ENCODE measurements at regions not wholly inside any gene's neighbourhood (a gene's known extent, or its start where the extent isn't known, plus 50 kb on each side); places are given as distances from the start of the nearest gene placed in this dataset.

DNA sequence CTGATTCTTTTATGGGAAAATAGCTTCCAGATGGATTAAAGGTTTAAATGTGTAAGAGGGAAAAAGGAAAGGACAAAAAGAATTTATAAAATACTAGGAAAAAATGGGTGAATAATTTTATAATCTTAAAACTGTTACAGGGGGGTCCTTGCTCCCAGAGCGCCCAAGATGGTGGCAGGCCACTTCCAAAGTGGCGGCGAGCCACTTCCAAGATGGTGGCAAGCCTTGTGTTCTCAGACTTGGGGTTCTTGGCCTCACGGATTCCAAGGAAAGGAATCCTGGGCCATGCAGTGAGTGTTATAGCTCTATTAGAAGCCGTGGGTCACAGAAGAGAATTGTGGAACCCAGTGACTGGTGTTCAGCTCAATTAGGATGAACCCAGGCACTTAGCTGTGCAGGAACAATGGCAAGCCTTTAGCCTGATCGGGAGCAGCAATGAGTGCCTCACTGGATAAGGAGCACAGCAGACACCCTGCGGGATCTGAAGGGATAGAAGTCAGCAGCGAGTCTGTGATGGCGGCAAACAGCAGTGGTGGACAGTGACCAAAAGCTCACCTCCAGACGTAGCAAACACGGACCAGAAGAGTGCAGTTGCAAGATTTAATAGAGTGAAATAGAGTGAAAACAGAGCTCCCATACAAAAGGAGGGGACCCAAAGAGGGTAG is 83.2 kb upstream of the SNCAIP start:
- H3K4me3 ChIP-seq (ENCODE audit: low read depth, low read length): no peak overlapping the region
- TF ChIP-seq, protein P1, sequence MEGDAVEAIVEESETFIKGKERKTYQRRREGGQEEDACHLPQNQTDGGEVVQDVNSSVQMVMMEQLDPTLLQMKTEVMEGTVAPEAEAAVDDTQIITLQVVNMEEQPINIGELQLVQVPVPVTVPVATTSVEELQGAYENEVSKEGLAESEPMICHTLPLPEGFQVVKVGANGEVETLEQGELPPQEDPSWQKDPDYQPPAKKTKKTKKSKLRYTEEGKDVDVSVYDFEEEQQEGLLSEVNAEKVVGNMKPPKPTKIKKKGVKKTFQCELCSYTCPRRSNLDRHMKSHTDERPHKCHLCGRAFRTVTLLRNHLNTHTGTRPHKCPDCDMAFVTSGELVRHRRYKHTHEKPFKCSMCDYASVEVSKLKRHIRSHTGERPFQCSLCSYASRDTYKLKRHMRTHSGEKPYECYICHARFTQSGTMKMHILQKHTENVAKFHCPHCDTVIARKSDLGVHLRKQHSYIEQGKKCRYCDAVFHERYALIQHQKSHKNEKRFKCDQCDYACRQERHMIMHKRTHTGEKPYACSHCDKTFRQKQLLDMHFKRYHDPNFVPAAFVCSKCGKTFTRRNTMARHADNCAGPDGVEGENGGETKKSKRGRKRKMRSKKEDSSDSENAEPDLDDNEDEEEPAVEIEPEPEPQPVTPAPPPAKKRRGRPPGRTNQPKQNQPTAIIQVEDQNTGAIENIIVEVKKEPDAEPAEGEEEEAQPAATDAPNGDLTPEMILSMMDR (IDR thresholded peaks at IDR 0.05; ENCODE audit: low read depth, low read length): no peak
- TF ChIP-seq, protein P2, sequence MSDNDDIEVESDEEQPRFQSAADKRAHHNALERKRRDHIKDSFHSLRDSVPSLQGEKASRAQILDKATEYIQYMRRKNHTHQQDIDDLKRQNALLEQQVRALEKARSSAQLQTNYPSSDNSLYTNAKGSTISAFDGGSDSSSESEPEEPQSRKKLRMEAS (IDR thresholded peaks at IDR 0.05; ENCODE audit: low read depth, low read length): no peak
- TF ChIP-seq MYC (IDR thresholded peaks at IDR 0.05; ENCODE audit: low read depth, low read length): no peak
- TF ChIP-seq POLR2A (IDR thresholded peaks at IDR 0.05; ENCODE audit: extremely low read depth, insufficient read length): no peak
- DNase-seq (ENCODE audit: low read depth): no peak

DNA sequence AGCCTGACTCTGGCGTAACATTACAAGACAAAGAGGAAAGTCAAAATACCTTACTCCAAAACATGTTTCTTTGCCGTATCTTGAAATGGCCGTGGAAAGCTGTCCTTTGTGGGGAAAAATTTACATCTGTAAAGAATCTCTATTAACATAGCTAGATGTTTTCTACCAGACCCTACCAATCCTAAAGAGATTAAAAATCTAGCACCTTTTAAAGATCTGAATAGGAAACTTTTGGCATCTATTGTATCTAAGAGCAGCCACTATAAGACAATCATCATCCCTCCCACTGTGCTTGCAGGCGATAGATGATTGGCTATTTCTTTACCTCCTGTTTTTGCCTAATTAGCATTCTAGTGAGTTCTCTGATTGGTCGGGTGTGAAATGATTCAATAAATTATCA is 82.5 kb upstream of the SNCAIP start:
- H3K4me3 ChIP-seq (ENCODE audit: low read depth, low read length): no peak overlapping the region
- DNase-seq (ENCODE audit: low read depth): no peak
- TF ChIP-seq POLR2A (IDR thresholded peaks at IDR 0.05; ENCODE audit: extremely low read depth, insufficient read length): no peak

DNA sequence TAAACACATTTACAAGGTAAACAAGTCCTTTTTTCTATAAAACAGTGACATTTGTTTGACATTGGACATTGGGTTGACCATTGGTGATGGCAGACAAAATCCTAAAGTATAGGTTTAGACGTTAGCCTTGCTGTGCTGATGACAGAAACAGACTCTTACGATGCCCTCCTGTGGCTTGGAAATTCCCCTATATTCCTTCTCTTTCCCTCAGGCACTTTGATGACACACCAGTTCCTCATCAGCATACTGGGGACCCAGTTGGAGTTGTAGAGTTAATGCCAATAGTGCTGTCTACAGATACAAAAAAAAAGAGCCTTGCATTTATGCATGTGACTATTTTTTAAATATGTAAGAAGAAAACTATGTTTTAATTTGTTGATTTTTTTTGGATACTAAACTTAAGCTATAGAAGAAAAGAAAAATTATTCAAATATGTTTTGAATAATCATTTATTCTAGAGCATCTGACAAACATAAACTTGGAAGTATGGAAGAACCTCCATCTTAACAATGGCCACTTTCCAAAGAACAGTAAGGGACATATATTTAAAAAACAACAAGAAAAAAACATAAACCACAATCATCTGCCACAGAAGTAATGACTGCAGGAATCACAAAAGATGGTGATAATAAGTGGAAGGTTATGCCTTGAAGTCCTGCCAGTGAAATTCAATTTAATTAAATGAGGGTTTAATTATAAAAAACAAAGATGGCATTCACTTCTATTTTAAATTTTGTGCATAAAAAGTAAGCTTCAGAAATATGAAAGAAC is 75.6 kb upstream of the SNCAIP start:
- TF ChIP-seq POLR2A (IDR thresholded peaks at IDR 0.05; ENCODE audit: extremely low read depth, insufficient read length) (no peak), MYC (IDR thresholded peaks at IDR 0.05; ENCODE audit: low read depth, low read length) (no peak)
- TF ChIP-seq, protein P1 (IDR thresholded peaks at IDR 0.05; ENCODE audit: low read depth, low read length): no peak
- TF ChIP-seq, protein P2 (IDR thresholded peaks at IDR 0.05; ENCODE audit: low read depth, low read length): no peak
- H3K4me3 ChIP-seq (ENCODE audit: low read depth, low read length): no peak overlapping the region
- DNase-seq (ENCODE audit: low read depth): no peak

DNA sequence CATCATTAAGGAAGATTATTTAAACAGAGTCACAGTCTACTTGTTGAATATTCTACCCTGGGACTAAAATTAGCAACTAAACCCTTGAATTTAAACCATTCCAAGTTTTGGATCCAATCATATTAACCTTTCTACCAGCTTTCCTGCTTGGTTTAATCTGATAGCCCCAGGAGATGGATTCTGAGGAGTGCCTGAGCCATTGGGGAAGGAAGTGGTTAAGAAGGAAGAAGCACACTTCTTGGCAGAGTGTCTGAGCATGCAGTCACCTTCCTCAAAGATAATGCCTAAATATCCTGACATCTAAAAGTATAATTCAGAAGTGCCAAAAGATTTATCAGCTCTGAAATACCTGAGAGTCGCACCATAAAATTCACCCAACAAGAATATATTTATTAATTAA is 74.1 kb upstream of the SNCAIP start:
- DNase-seq (ENCODE audit: low read depth): no peak
- no peak overlapping the region for H3K4me3 ChIP-seq (ENCODE audit: low read depth, low read length)
- TF ChIP-seq, protein P2 (IDR thresholded peaks at IDR 0.05; ENCODE audit: low read depth, low read length): no peak
- TF ChIP-seq POLR2A (IDR thresholded peaks at IDR 0.05; ENCODE audit: extremely low read depth, insufficient read length): no peak
- TF ChIP-seq MYC (IDR thresholded peaks at IDR 0.05; ENCODE audit: low read depth, low read length): no peak
- TF ChIP-seq, protein P1 (IDR thresholded peaks at IDR 0.05; ENCODE audit: low read depth, low read length): no peak

DNA sequence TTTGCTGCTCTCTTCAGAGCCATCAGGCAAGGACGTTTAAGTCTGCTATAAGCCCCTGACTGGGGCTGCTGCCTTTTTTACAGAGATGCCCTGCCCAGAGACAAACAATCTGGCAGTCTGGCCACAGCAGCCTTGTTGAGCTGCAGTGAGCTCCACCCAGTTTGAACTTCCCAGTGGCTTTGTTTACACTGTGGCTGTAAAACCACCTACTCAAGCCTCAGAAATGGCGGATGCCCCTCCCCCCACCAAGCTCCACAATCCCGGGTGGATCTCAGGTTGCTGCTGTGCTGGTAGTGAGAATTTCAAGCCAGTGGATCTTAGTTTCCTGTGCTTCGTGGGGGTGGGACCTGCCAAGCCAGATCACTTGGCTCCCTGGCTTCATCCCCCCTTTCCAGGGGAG is 59.7 kb upstream of the SNCAIP start:
- no peak for DNase-seq (ENCODE audit: low read depth)
- TF ChIP-seq, protein P2 (IDR thresholded peaks at IDR 0.05; ENCODE audit: low read depth, low read length): no peak
- TF ChIP-seq POLR2A (IDR thresholded peaks at IDR 0.05; ENCODE audit: extremely low read depth, insufficient read length): no peak
- TF ChIP-seq, protein P1 (IDR thresholded peaks at IDR 0.05; ENCODE audit: low read depth, low read length): no peak
- no peak overlapping the region for H3K4me3 ChIP-seq (ENCODE audit: low read depth, low read length)

DNA sequence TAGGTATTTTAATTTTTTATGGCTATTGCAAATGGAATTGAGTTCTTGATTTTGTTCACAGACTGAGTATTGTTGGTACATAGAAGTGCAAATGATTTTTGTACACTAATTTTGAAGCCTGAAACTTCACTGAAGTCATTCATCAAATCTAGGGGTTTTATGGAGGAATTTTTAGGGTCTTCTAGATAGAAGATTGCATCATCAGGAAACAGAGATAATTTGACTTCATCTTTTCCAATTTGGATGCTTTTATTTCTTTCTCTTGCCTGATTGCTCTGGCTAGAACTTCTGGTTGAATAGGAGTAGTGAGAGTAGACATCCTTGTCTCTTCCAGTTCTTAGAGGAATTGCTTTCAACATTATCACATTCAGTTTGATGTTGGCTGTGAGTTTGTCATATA is 58.2 kb upstream of the SNCAIP start:
- H3K4me3 ChIP-seq (ENCODE audit: low read depth, low read length): no peak overlapping the region
- DNase-seq (ENCODE audit: low read depth): no peak
- TF ChIP-seq, protein P1 (IDR thresholded peaks at IDR 0.05; ENCODE audit: low read depth, low read length): no peak
- TF ChIP-seq MYC (IDR thresholded peaks at IDR 0.05; ENCODE audit: low read depth, low read length) (no peak), POLR2A (IDR thresholded peaks at IDR 0.05; ENCODE audit: extremely low read depth, insufficient read length) (no peak)
- TF ChIP-seq, protein P2 (IDR thresholded peaks at IDR 0.05; ENCODE audit: low read depth, low read length): no peak

Measured in NB4 (cell line).